Activated B cell treated with CpG ODN at 0.5 μM for 24 hours (primary cell): ENCODE measurements at regions not wholly inside any gene's neighbourhood (a gene's known extent, or its start where the extent isn't known, plus 50 kb on each side); places are given as distances from the start of the nearest gene placed in this dataset.

Experiments
- ATAC-seq: fragments of 200-7000 bp; cut with Tn5 transposase; one replicate; pipeline ENCODE4 v1.10.0; 2021; ENCODE audit warnings: low read depth, mild to moderate bottlenecking, moderate library complexity
- CTCF ChIA-PET: fragments of 350-600 bp; sonication (Branson Sonifier 250); formaldehyde crosslinking; loops from one replicate; lab custom pipeline; 2021; ENCODE audit warnings: antibody characterized with exemption; lab: Charles Lee
- POLR2A ChIA-PET: fragments of 350-600 bp; sonication (Branson Sonifier 250); formaldehyde crosslinking; loops from one replicate; lab custom pipeline; 2021; ENCODE audit warnings: antibody characterized with exemption; lab: Charles Lee
- DNase-seq: peaks from one replicate; pipeline ENCODE4 v3.0.0; 2022
- H3K27ac Mint-ChIP-seq: one replicate; pipeline ENCODE4 v1.8.0; 2020; ENCODE audit warnings: mixed read lengths
- H3K27me3 Mint-ChIP-seq: one replicate; pipeline ENCODE4 v1.8.0; 2021; ENCODE audit warnings: mixed read lengths
- H3K36me3 Mint-ChIP-seq: one replicate; pipeline ENCODE4 v1.8.0; 2021; ENCODE audit warnings: low read depth, mixed read lengths
- H3K4me1 Mint-ChIP-seq: one replicate; pipeline ENCODE4 v1.8.0; 2021; ENCODE audit warnings: mixed read lengths
- H3K4me3 Mint-ChIP-seq: one replicate; pipeline ENCODE4 v1.8.0; 2020; ENCODE audit warnings: mild to moderate bottlenecking, mixed read lengths
- H3K9me3 Mint-ChIP-seq: one replicate; pipeline ENCODE4 v1.8.0; 2020; ENCODE audit warnings: mixed read lengths
- intact Hi-C: fragments of 100-400 bp; cut with micrococcal nuclease; formaldehyde crosslinking; loops from one replicate; pipeline ENCODE4 v1.15.1; 2024
- TF ChIP-seq, protein P1 (sequence below): fragments of 200-600 bp; IDR thresholded peaks from one replicate; pipeline ENCODE4 v1.8.0; 2022; ENCODE audit warnings: antibody characterized with exemption, mild to moderate bottlenecking

- no peaks in the 10 kb centered on the region for H3K27me3 Mint-ChIP-seq
- DNase-seq (no peak), ATAC-seq (no peak)
- CTCF ChIA-PET = no interaction called here
- H3K9me3 Mint-ChIP-seq = no peaks in the 10 kb centered on the region
- no peak overlapping the region for H3K27ac Mint-ChIP-seq
- no peak overlapping the region for H3K4me3 Mint-ChIP-seq
- TF ChIP-seq, protein P1, sequence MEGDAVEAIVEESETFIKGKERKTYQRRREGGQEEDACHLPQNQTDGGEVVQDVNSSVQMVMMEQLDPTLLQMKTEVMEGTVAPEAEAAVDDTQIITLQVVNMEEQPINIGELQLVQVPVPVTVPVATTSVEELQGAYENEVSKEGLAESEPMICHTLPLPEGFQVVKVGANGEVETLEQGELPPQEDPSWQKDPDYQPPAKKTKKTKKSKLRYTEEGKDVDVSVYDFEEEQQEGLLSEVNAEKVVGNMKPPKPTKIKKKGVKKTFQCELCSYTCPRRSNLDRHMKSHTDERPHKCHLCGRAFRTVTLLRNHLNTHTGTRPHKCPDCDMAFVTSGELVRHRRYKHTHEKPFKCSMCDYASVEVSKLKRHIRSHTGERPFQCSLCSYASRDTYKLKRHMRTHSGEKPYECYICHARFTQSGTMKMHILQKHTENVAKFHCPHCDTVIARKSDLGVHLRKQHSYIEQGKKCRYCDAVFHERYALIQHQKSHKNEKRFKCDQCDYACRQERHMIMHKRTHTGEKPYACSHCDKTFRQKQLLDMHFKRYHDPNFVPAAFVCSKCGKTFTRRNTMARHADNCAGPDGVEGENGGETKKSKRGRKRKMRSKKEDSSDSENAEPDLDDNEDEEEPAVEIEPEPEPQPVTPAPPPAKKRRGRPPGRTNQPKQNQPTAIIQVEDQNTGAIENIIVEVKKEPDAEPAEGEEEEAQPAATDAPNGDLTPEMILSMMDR = no peak
- no peaks in the 10 kb centered on the region for H3K36me3 Mint-ChIP-seq
- POLR2A ChIA-PET = no interaction called here
- H3K4me1 Mint-ChIP-seq = no peaks in the 10 kb centered on the region
- intact Hi-C loops = no loop called here
Observed at GRCh38 chr18:37724206-37724605, 158.6 kb upstream of the CELF4 start.

- Mint-ChIP-seq H3K27me3 (no peaks in the 10 kb centered on the region), H3K4me3 (no peak overlapping the region), H3K27ac (no peak overlapping the region), H3K36me3 (no peaks in the 10 kb centered on the region), H3K9me3 (no peaks in the 10 kb centered on the region), H3K4me1 (no peaks in the 10 kb centered on the region)
- ATAC-seq = no peak
- DNase-seq = no peak
- ChIA-PET POLR2A (no interaction called here), CTCF (no interaction called here)
- TF ChIP-seq, protein P1 = no peak
- intact Hi-C loops = no loop called here
Observed at GRCh38 chr18:37721544-37722522, 156.2 kb upstream of the CELF4 start.

DNA sequence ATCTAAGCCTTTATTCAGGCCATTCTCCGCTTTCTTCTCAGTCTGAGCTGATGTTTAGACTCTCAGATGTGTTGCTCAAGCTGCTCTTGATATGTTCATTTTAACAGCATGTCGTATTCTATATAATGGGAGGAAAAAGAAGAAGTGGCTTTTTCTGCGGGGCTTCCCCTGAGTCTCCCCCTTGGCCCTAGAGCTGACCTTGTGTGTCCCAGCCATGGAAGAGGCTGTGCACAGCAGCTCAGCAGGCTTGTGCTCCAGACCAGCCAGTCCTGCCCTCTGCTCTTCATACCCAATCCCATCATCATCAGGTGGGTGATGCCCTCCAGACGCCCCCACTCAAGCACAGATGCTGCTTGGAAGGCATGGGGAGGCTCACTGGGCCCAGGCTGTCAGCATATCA, 155.1 kb upstream of the CELF4 start:
- H3K27ac Mint-ChIP-seq = no peak overlapping the region

GRCh38 chr18:37717656-37718055, 152.1 kb upstream of the CELF4 start:
- Mint-ChIP-seq H3K9me3 (no peaks in the 10 kb centered on the region), H3K27me3 (no peaks in the 10 kb centered on the region), H3K36me3 (no peaks in the 10 kb centered on the region), H3K27ac (no peak overlapping the region), H3K4me1 (no peaks in the 10 kb centered on the region), H3K4me3 (no peak overlapping the region)
- TF ChIP-seq, protein P1 = no peak
- CTCF ChIA-PET = no interaction called here
- ATAC-seq (no peak), DNase-seq (no peak)
- intact Hi-C loops = no loop called here
- POLR2A ChIA-PET = no interaction called here

More for the DNA sequence above, 155.1 kb upstream of the CELF4 start:
- H3K4me3 Mint-ChIP-seq = no peak overlapping the region
- ChIA-PET CTCF (no interaction called here), POLR2A (no interaction called here)
- intact Hi-C loops = no loop called here
- no peaks in the 10 kb centered on the region for H3K27me3 Mint-ChIP-seq
- no peaks in the 10 kb centered on the region for H3K4me1 Mint-ChIP-seq
- H3K36me3 Mint-ChIP-seq = no peaks in the 10 kb centered on the region
- H3K9me3 Mint-ChIP-seq = no peaks in the 10 kb centered on the region
- no peak for ATAC-seq
- no peak for DNase-seq
- TF ChIP-seq, protein P1 = no peak

DNA sequence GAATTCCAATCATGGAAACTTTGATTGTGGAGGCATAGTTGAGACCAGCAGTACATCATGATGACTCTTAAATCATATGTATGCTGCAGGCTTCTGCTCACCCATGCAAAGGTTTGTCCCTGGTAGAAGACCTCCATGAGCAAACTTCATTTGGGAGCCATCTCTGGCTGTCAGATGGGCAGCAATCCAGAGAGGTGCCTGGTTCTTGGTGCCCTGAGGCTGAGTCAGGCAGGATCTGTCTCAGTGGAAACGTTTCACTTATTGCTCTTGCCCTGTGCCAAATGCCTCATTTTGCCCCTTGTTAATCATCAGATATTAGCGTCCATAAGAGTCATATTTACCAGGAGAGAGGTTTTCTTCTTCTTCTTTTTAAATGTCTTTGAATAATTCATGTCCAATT, 151.5 kb upstream of the CELF4 start:
- Mint-ChIP-seq H3K4me3 (no peak overlapping the region), H3K36me3 (no peaks in the 10 kb centered on the region), H3K9me3 (no peaks in the 10 kb centered on the region), H3K4me1 (no peaks in the 10 kb centered on the region), H3K27me3 (no peaks in the 10 kb centered on the region), H3K27ac (no peak overlapping the region)
- intact Hi-C loops = no loop called here
- TF ChIP-seq, protein P1 = no peak
- ATAC-seq (no peak), DNase-seq (no peak)
- ChIA-PET CTCF (no interaction called here), POLR2A (no interaction called here)
